Liver (tissue), 8 donors: ENCODE measurements at regions not wholly inside any gene's neighbourhood (a gene's known extent, or its start where the extent isn't known, plus 50 kb on each side); places are given as distances from the start of the nearest gene placed in this dataset.

Source experiments
- DNase-seq: peaks from one replicate; pipeline ENCODE4 v3.0.0-alpha.2; 2017; ENCODE audit warnings: low spot score
- H3K27ac ChIP-seq, 2 donors: one replicate each; pipeline ENCODE4 v1.7.0; 2013; ENCODE audit warnings: inconsistent platforms in 2 of 2, low read length in 2 of 2, control low read depth in 1 of 2, low read depth in 1 of 2, mild to moderate bottlenecking in 1 of 2
- H3K27me3 ChIP-seq, 4 donors: one replicate each; pipeline versions ENCODE4 v1.6.1 to v1.7.0; 2013; ENCODE audit warnings: low read length in 3 of 4, inconsistent platforms in 1 of 4, mild to moderate bottlenecking in 1 of 4, moderate library complexity in 1 of 4; ENCODE audit not compliant: control insufficient read depth in 4 of 4, insufficient read depth in 4 of 4
- H3K36me3 ChIP-seq, 4 donors: one replicate each; pipeline versions ENCODE4 v1.6.1 to v1.7.0; 2013; ENCODE audit warnings: low read length in 3 of 4, mild to moderate bottlenecking in 3 of 4, low read depth in 1 of 4, moderate library complexity in 1 of 4; ENCODE audit not compliant: control insufficient read depth in 4 of 4, insufficient read depth in 3 of 4
- H3K4me1 ChIP-seq, 4 donors: one replicate each; pipeline versions ENCODE4 v1.6.1 to v1.7.0; 2013; ENCODE audit warnings: low read length in 3 of 4, mild to moderate bottlenecking in 3 of 4, moderate library complexity in 1 of 4; ENCODE audit not compliant: control insufficient read depth in 4 of 4, insufficient read depth in 4 of 4
- H3K4me3 ChIP-seq, 3 donors: one replicate each; pipeline versions ENCODE4 v1.6.1 to v1.7.0; 2013; ENCODE audit warnings: low read length in 3 of 3, control low read depth in 1 of 3, low read depth in 1 of 3, mild to moderate bottlenecking in 1 of 3
- H3K9ac ChIP-seq, 2 donors: one replicate each; pipeline ENCODE4 v1.7.0; 2013; ENCODE audit warnings: low read length in 2 of 2, mild to moderate bottlenecking in 2 of 2, moderate library complexity in 2 of 2, control low read depth in 1 of 2, low read depth in 1 of 2
- H3K9me3 ChIP-seq, 4 donors: one replicate each; pipeline versions ENCODE4 v1.6.1 to v1.7.0; 2013; ENCODE audit warnings: low read length in 3 of 4; ENCODE audit not compliant: control insufficient read depth in 4 of 4
- ATF3 ChIP-seq: IDR thresholded peaks from 2 replicates; pipeline ENCODE4 v1.6.1; 2016; ENCODE audit warnings: antibody characterized with exemption
- CTCF ChIP-seq: fragments of 150-350 bp; IDR thresholded peaks from 2 replicates; pipeline ENCODE4 v1.5.1; 2017; ENCODE audit warnings: improper control_type of control experiment, low read depth, low read length; ENCODE audit not compliant: missing input control
- FOXA2 ChIP-seq: IDR thresholded peaks from 2 replicates; pipeline ENCODE4 v1.6.1; 2016; ENCODE audit warnings: antibody characterized with exemption
- GABPA ChIP-seq, 2 donors: IDR thresholded peaks in 1 of 2; conservative IDR thresholded peaks in 1 of 2; 2 replicates each; pipeline ENCODE4 v1.6.1; 2016; ENCODE audit warnings: antibody characterized with exemption in 2 of 2, mild to moderate bottlenecking in 1 of 2, moderate library complexity in 1 of 2
- HNF4A ChIP-seq, 2 donors: conservative IDR thresholded peaks; 2 replicates each; pipeline ENCODE4 v1.6.1; 2016; ENCODE audit warnings: antibody characterized with exemption in 2 of 2, mild to moderate bottlenecking in 2 of 2
- HNF4G ChIP-seq: IDR thresholded peaks from 2 replicates; pipeline ENCODE4 v1.6.1; 2016; ENCODE audit warnings: antibody characterized with exemption
- JUND ChIP-seq, 2 donors: IDR thresholded peaks; 2 replicates each; pipeline ENCODE4 v1.6.1; 2016; ENCODE audit warnings: antibody characterized with exemption in 2 of 2
- MAX ChIP-seq: IDR thresholded peaks from 2 replicates; pipeline ENCODE4 v1.6.1; 2016; ENCODE audit warnings: antibody characterized with exemption
- NR2F2 ChIP-seq: IDR thresholded peaks from 2 replicates; pipeline ENCODE4 v1.6.1; 2016; ENCODE audit warnings: antibody characterized with exemption
- RAD21 ChIP-seq, 2 donors: IDR thresholded peaks; 2 replicates each; pipeline ENCODE4 v1.6.1; 2016; ENCODE audit warnings: antibody characterized with exemption in 2 of 2, mild to moderate bottlenecking in 2 of 2
- REST ChIP-seq: IDR thresholded peaks from 2 replicates; pipeline ENCODE4 v1.6.1; 2016; ENCODE audit warnings: antibody characterized with exemption, mild to moderate bottlenecking
- SP1 ChIP-seq: IDR thresholded peaks from 2 replicates; pipeline ENCODE4 v1.6.1; 2018; ENCODE audit warnings: antibody characterized with exemption, mild to moderate bottlenecking
- TAF1 ChIP-seq: conservative IDR thresholded peaks from 2 replicates; pipeline ENCODE4 v1.6.1; 2016; ENCODE audit warnings: antibody characterized with exemption, mild to moderate bottlenecking
- YY1 ChIP-seq: IDR thresholded peaks from 2 replicates; pipeline ENCODE4 v1.6.1; 2016; ENCODE audit warnings: antibody characterized with exemption, mild to moderate bottlenecking
- ZBTB33 ChIP-seq: IDR thresholded peaks from 2 replicates; pipeline ENCODE4 v1.6.1; 2016; ENCODE audit warnings: antibody characterized with exemption
- WGBS: extraction: QIAGEN DNeasy Blood & Tissue Kit; methylation state at CpG from one replicate; pipeline ENCODE4 v1.1.7; 2013; 5-methylcytosine and 5-hydroxymethylcytosine counted together
- donor health status: healthy.
- donor health status: healthy.
- donor health status: healthy.
- donor health status: healthy.
- donor health status: healthy.

- TF ChIP-seq ZBTB33 (peak; percentile 89), RAD21 (IDR thresholded peaks at IDR 0.05) (peak; percentile 56 to 67), TAF1 (no peak)
Observed at GRCh38 chr12:76276499-76277151, 71.6 kb downstream of the BBS10 start (continued).

GRCh38 chr12:76275511-76276093, 72.6 kb downstream of the BBS10 start:
- Histone ChIP-seq H3K27ac (no peak overlapping the region), H3K4me1 (peaks cover 2 to 21% (median 18%) of the 10 kb centered on the region in 4 donors), H3K9ac (no peak overlapping the region), H3K4me3 (no peak overlapping the region), H3K36me3 (no peaks in the 10 kb centered on the region), H3K9me3 (no peaks in the 10 kb centered on the region), H3K27me3 (no peaks in the 10 kb centered on the region)
- 95% methylated on average over 5 of the region's 5 CpGs for WGBS
- TF ChIP-seq REST (no peak), HNF4G (no peak), SP1 (no peak), HNF4A (conservative IDR thresholded peaks at IDR 0.05) (no peak), NR2F2 (no peak), JUND (IDR thresholded peaks at IDR 0.05) (no peak), CTCF (no peak), FOXA2 (no peak), MAX (no peak), GABPA (IDR thresholded peaks at IDR 0.05 in 1 of 2, conservative IDR thresholded peaks at IDR 0.05 in 1 of 2) (no peak), YY1 (no peak), ATF3 (no peak), TAF1 (no peak), RAD21 (IDR thresholded peaks at IDR 0.05) (no peak)
- DNase-seq, result no peak
